NCI-H2029 treated with DMSO at 0.1 percent for 48 hours (cell line): ENCODE measurements at regions not wholly inside any gene's neighbourhood (a gene's known extent, or its start where the extent isn't known, plus 50 kb on each side); places are given as distances from the start of the nearest gene placed in this dataset.
"Not testable (repeated sequence)": the region's sequence is repeated elsewhere in the genome, so short reads cannot be mapped to it uniquely, and the experiment has no call there.

ENCODE experiments used
- DNase-seq: peaks from one replicate; lab custom pipeline; 2025; lab: John Stamatoyannopoulos, UW

GRCh38 chr11:49817705-49818430 lies 134.3 kb upstream of the OR4C13 start:
- not testable (repeated sequence) for DNase-seq

GRCh38 chr11:49823188-49823587 lies 129.0 kb upstream of the OR4C13 start:
- not testable (repeated sequence) for DNase-seq

- DNase-seq, result not testable (repeated sequence)
These were observed 101.7 kb upstream of the OR4C13 start for GRCh38 chr11:49850541-49850940.

GRCh38 chr11:49851511-49851910 lies 100.7 kb upstream of the OR4C13 start:
- no peak for DNase-seq

GRCh38 chr11:49851971-49852389 lies 100.2 kb upstream of the OR4C13 start:
- no peak for DNase-seq

GRCh38 chr11:49888875-49889274 lies 63.3 kb upstream of the OR4C13 start:
- not testable (repeated sequence) for DNase-seq

GRCh38 chr11:49891910-49892671 lies 60.1 kb upstream of the OR4C13 start:
- not testable (repeated sequence) for DNase-seq

- DNase-seq, result not testable (repeated sequence)
These were observed 58.7 kb upstream of the OR4C13 start for GRCh38 chr11:49893442-49893841.
